ENCODE measurements at regions not wholly inside any gene's neighbourhood (a gene's known extent, or its start where the extent isn't known, plus 50 kb on each side); places are given as distances from the start of the nearest gene placed in this dataset.

DNA sequence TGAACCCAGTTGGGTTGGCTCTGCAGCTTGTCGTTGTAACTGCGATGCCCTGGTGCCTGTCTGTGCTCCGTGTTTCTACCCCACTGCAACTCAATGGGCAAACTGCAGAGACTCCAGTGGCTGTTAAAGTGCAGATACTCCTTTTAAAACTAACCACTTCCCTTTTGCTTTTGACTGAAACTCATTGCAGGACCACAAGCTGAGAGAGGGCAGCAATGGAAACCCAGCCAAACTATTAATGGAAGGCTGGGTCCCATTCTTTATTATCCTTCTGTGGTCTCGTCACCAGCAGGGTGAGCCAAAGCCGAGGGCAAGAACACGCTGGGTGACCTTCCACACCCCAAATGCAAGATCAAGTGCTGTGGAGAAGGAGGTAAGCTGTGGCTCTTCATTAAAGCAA, 910.4 kb downstream of the VRK1 start:
- TF ChIP-seq, protein P1, sequence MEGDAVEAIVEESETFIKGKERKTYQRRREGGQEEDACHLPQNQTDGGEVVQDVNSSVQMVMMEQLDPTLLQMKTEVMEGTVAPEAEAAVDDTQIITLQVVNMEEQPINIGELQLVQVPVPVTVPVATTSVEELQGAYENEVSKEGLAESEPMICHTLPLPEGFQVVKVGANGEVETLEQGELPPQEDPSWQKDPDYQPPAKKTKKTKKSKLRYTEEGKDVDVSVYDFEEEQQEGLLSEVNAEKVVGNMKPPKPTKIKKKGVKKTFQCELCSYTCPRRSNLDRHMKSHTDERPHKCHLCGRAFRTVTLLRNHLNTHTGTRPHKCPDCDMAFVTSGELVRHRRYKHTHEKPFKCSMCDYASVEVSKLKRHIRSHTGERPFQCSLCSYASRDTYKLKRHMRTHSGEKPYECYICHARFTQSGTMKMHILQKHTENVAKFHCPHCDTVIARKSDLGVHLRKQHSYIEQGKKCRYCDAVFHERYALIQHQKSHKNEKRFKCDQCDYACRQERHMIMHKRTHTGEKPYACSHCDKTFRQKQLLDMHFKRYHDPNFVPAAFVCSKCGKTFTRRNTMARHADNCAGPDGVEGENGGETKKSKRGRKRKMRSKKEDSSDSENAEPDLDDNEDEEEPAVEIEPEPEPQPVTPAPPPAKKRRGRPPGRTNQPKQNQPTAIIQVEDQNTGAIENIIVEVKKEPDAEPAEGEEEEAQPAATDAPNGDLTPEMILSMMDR (conservative IDR thresholded peaks at IDR 0.05; ENCODE audit: low read depth, low read length), result no peak
- no peak overlapping the region for H3K4me3 ChIP-seq (ENCODE audit: low read depth, low read length)
- DNase-seq (ENCODE audit: low read depth), result no peak

DNA sequence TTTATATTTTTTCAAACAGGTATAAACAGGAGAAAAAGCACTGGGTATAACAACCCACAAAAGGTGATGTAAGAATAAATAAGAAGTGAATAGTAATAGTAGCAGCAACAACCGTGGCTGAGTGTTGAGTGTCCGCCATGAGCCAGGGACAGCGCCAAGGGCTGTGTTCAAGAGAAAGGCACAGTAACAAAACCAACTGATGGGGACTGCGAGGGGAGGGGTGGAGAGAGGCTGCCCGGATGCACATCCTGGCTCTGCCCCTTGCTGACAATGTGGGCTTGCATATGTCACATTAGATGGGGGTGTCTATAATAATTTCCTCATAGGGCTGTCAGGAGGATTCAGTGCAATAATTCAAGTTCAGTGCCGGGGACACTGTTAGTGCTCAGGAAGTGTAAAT, 912.4 kb downstream of the VRK1 start:
- no peak overlapping the region for H3K4me3 ChIP-seq (ENCODE audit: low read depth, low read length)
- no peak for DNase-seq (ENCODE audit: low read depth)
- TF ChIP-seq, protein P1 (conservative IDR thresholded peaks at IDR 0.05; ENCODE audit: low read depth, low read length), result no peak

GRCh38 chr14:97710726-97711125, 913.5 kb downstream of the VRK1 start:
- no peak for DNase-seq (ENCODE audit: low read depth)
- TF ChIP-seq, protein P1 (conservative IDR thresholded peaks at IDR 0.05; ENCODE audit: low read depth, low read length), result no peak
- H3K4me3 ChIP-seq (ENCODE audit: low read depth, low read length), result no peak overlapping the region

- H3K4me3 ChIP-seq (ENCODE audit: low read depth, low read length), result no peak overlapping the region
Observed at GRCh38 chr14:97712471-97712870, 915.3 kb downstream of the VRK1 start.

DNA sequence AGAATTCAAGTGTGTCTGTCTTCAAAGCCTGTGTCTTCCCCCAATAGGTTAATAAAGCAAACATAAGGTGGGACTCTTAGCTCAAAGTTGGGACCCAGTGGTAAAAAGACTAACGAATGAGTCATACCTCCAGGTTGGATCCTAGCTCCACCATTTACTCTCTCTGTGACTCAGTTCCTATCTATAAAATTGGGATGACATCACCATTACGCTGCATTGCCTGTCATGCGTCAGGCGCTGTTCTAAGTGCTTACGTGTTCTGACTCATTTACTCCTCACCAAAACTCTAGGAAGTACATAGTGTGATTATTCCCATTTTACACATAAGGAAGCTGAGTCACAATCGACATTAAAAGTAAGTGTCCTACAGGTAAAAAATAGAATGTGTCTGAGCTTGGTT, 915.8 kb downstream of the VRK1 start:
- no peak overlapping the region for H3K4me3 ChIP-seq (ENCODE audit: low read depth, low read length)
- TF ChIP-seq, protein P1 (conservative IDR thresholded peaks at IDR 0.05; ENCODE audit: low read depth, low read length), result no peak
- DNase-seq (ENCODE audit: low read depth), result no peak

More at GRCh38 chr14:97712471-97712870, 915.3 kb downstream of the VRK1 start:
- no peak for DNase-seq (ENCODE audit: low read depth)
- TF ChIP-seq, protein P1 (conservative IDR thresholded peaks at IDR 0.05; ENCODE audit: low read depth, low read length), result no peak

DNA sequence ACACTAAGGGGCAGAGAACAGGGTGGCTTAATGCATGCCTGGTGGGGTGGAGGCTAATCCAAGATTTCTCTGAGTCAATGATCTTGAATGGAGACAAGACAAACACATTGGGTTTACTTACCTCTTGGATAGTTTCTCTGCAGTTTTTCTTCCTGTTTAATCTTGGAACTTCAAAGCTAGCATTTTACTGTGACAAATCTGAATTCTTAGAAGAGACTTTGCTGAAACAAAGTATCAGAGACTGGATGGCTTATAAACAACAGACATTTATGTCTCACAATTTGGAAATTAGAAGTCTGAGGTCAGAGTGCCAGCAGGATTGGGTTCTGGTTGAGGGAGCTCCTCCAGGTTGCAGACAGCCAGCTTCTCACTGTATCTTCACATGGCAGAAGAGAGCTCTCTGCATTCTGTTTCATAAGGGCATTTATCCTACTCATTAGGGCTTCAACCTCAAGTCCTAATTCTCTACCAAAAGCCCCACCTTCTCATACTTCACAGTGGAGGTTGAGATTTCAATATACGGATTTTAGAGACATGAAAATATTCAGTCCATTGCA, 921.8 kb downstream of the VRK1 start:
- no peak for DNase-seq (ENCODE audit: low read depth)
- TF ChIP-seq, protein P1 (conservative IDR thresholded peaks at IDR 0.05; ENCODE audit: low read depth, low read length), result no peak
- H3K4me3 ChIP-seq (ENCODE audit: low read depth, low read length), result no peak overlapping the region

DNA sequence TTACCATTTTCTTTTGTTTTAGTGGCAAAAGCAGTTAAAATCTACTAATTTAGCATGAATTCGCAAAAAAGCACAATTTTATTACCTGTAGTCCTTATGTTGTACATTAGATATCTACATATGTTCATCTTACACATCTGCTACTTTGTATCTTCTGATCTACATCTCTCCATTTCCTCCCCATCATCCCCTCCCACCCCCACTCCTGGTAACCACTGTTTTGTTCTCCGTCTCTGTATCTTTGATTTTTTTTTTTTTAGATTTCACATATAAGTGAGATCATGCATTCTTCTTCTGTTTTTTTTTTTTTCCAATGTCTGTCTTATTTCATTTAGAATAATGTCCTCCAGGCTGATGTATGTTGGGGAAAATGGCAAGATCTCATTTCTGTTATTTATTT, 922.7 kb downstream of the VRK1 start:
- TF ChIP-seq, protein P1 (conservative IDR thresholded peaks at IDR 0.05; ENCODE audit: low read depth, low read length), result no peak
- no peak for DNase-seq (ENCODE audit: low read depth)
- no peak overlapping the region for H3K4me3 ChIP-seq (ENCODE audit: low read depth, low read length)

Measured in choroid plexus epithelial cell (primary cell).